ENCODE measurements at regions not wholly inside any gene's neighbourhood (a gene's known extent, or its start where the extent isn't known, plus 50 kb on each side); places are given as distances from the start of the nearest gene placed in this dataset.

DNA sequence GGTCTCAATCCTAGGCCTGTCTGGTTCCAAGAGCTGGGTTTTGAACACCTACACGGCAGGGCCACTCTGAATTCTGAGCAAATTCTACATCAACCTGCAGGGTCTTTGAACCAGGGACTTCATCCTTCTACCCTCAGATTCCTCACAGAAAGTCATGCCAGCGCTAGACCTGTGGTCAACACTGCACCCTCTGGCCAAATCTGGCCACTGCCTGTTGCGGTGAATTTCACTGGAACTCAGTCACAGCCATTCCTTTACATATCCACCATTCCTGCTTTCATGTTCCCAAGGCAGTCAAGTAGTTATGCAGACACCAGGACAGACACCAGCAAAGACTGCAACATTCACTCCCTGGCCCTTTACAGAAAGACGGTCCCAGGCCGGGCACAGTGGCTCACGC is 144.6 kb downstream of the C16orf95 start:
- no peaks in the 10 kb centered on the region for H3K79me2 ChIP-seq (ENCODE audit: insufficient read depth, low read length)
- TF ChIP-seq, protein P1, sequence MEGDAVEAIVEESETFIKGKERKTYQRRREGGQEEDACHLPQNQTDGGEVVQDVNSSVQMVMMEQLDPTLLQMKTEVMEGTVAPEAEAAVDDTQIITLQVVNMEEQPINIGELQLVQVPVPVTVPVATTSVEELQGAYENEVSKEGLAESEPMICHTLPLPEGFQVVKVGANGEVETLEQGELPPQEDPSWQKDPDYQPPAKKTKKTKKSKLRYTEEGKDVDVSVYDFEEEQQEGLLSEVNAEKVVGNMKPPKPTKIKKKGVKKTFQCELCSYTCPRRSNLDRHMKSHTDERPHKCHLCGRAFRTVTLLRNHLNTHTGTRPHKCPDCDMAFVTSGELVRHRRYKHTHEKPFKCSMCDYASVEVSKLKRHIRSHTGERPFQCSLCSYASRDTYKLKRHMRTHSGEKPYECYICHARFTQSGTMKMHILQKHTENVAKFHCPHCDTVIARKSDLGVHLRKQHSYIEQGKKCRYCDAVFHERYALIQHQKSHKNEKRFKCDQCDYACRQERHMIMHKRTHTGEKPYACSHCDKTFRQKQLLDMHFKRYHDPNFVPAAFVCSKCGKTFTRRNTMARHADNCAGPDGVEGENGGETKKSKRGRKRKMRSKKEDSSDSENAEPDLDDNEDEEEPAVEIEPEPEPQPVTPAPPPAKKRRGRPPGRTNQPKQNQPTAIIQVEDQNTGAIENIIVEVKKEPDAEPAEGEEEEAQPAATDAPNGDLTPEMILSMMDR (IDR thresholded peaks at IDR 0.05; ENCODE audit: borderline replicate concordance, extremely low read depth, low read length, poor library complexity, severe bottlenecking): no peak
- no peak for TF ChIP-seq EZH2 (IDR thresholded peaks at IDR 0.05; ENCODE audit: borderline replicate concordance, low read depth, low read length, severe bottlenecking)
- H2AFZ ChIP-seq (ENCODE audit: low read depth, low read length): no peak overlapping the region
- H4K20me1 ChIP-seq (ENCODE audit: insufficient read depth, low read length): no peaks in the 10 kb centered on the region; the same call in 1 of the 2 replicates
- H3K27me3 ChIP-seq (ENCODE audit: insufficient read depth, low read length, poor library complexity): no peaks in the 10 kb centered on the region
- H3K27ac ChIP-seq (ENCODE audit: low read length): no peak overlapping the region
- no peaks in the 10 kb centered on the region for H3K36me3 ChIP-seq (ENCODE audit: insufficient read depth, low read length)
- no peaks in the 10 kb centered on the region for H3K4me1 ChIP-seq (ENCODE audit: insufficient read depth, low read length)
- H3K4me2 ChIP-seq (ENCODE audit: insufficient read depth, low read length): no peak overlapping the region
- H3K9ac ChIP-seq (ENCODE audit: low read depth, low read length): no peak overlapping the region
- ATAC-seq (ENCODE audit: insufficient read depth, low read depth): no peak
- DNase-seq: no peak
- H3K4me3 ChIP-seq (ENCODE audit: low read depth in 1 of 2, low read length in 2 of 2): no peak overlapping the region
- no peaks in the 10 kb centered on the region for H3K9me3 ChIP-seq (ENCODE audit: insufficient read depth, low read length, severe bottlenecking)

DNA sequence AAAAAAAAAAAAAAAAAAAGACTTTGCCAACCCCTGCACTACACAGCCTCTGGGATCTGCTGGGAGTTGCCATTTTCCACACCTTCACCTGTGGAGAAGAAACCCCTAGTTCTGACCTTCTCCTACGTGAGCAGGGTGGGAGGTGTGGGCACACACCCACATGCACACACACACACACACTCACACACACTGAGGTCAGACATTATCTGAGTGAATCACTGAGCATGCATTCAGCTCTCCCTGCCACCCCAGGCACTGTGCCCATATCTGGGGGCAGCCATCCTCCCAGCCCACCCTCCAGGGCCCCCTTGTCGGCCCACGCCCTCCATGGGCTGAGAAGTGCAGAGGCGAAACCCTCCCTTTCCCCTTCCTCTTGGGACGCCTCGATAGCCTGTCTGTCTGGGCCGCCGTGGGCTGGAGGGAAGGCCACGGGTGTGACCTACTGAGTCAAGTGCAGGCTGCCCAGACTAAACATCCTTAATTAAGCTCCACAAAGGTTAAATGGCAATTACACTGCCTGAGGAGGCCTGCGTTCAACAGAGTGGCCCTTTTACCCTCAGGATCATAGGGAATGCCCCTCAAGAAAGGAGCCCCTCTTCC is 143.8 kb downstream of the C16orf95 start:
- Histone ChIP-seq H3K4me2 (ENCODE audit: insufficient read depth, low read length) (no peak overlapping the region), H3K27me3 (ENCODE audit: insufficient read depth, low read length, poor library complexity) (no peaks in the 10 kb centered on the region), H4K20me1 (ENCODE audit: insufficient read depth, low read length) (no peaks in the 10 kb centered on the region; the same call in 1 of the 2 replicates), H2AFZ (ENCODE audit: low read depth, low read length) (no peak overlapping the region), H3K4me1 (ENCODE audit: insufficient read depth, low read length) (no peaks in the 10 kb centered on the region), H3K4me3 (ENCODE audit: low read depth in 1 of 2, low read length in 2 of 2) (no peak overlapping the region), H3K79me2 (ENCODE audit: insufficient read depth, low read length) (no peaks in the 10 kb centered on the region), H3K9ac (ENCODE audit: low read depth, low read length) (no peak overlapping the region), H3K27ac (ENCODE audit: low read length) (no peak overlapping the region), H3K36me3 (ENCODE audit: insufficient read depth, low read length) (no peaks in the 10 kb centered on the region), H3K9me3 (ENCODE audit: insufficient read depth, low read length, severe bottlenecking) (no peaks in the 10 kb centered on the region)
- no peak for DNase-seq
- ATAC-seq (ENCODE audit: insufficient read depth, low read depth): no peak
- no peak for TF ChIP-seq EZH2 (IDR thresholded peaks at IDR 0.05; ENCODE audit: borderline replicate concordance, low read depth, low read length, severe bottlenecking)
- TF ChIP-seq, protein P1 (IDR thresholded peaks at IDR 0.05; ENCODE audit: borderline replicate concordance, extremely low read depth, low read length, poor library complexity, severe bottlenecking): no peak

DNA sequence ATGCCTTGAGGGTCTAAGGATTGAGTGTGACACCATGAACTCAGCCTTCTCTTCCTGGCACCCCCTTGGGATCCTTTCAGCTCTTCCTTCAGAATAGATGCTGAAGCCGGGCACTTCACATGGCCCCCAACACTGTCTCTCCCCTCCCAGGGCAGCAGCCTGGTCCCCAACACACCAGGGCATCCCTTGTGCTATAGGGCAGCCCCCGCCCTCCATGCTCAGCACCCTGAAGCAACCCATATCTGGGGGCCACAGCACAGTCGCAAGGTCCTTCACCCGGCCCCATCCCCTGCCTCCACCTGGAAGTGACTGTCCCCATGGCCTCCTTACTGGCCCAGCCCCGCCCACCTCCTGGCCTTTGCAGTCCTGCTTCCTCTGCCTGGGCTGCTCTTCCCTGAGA is 143.1 kb downstream of the C16orf95 start:
- Histone ChIP-seq H3K4me2 (ENCODE audit: insufficient read depth, low read length) (no peak overlapping the region), H3K27me3 (ENCODE audit: insufficient read depth, low read length, poor library complexity) (no peaks in the 10 kb centered on the region), H2AFZ (ENCODE audit: low read depth, low read length) (no peak overlapping the region), H3K4me1 (ENCODE audit: insufficient read depth, low read length) (no peaks in the 10 kb centered on the region), H3K9ac (ENCODE audit: low read depth, low read length) (no peak overlapping the region), H3K27ac (ENCODE audit: low read length) (no peak overlapping the region), H3K79me2 (ENCODE audit: insufficient read depth, low read length) (no peaks in the 10 kb centered on the region), H3K4me3 (ENCODE audit: low read depth in 1 of 2, low read length in 2 of 2) (no peak overlapping the region), H3K36me3 (ENCODE audit: insufficient read depth, low read length) (no peaks in the 10 kb centered on the region), H3K9me3 (ENCODE audit: insufficient read depth, low read length, severe bottlenecking) (no peaks in the 10 kb centered on the region), H4K20me1 (ENCODE audit: insufficient read depth, low read length) (no peaks in the 10 kb centered on the region; the same call in 1 of the 2 replicates)
- no peak for TF ChIP-seq EZH2 (IDR thresholded peaks at IDR 0.05; ENCODE audit: borderline replicate concordance, low read depth, low read length, severe bottlenecking)
- TF ChIP-seq, protein P1 (IDR thresholded peaks at IDR 0.05; ENCODE audit: borderline replicate concordance, extremely low read depth, low read length, poor library complexity, severe bottlenecking): no peak
- no peak for ATAC-seq (ENCODE audit: insufficient read depth, low read depth)
- no peak for DNase-seq
